Astrocyte (in vitro differentiated cells and primary cell): ENCODE measurements at regions not wholly inside any gene's neighbourhood (a gene's known extent, or its start where the extent isn't known, plus 50 kb on each side); places are given as distances from the start of the nearest gene placed in this dataset.

ENCODE experiments used
- DNase-seq: peaks from one replicate; pipeline ENCODE4 v3.0.0-alpha.2; 2010; ENCODE audit warnings: low read depth
- FAIRE-seq: peaks from 2 replicates; lab custom pipeline; 2011; peaks lifted over from hg19 to GRCh38; lab: Jason Lieb, UNC
- H2AFZ ChIP-seq: 2 replicates; pipeline ENCODE4 v1.6.0; 2012; ENCODE audit warnings: low read depth, low read length, inconsistent platforms
- H3K27ac ChIP-seq: 2 replicates; pipeline ENCODE4 v1.5.1; 2011; ENCODE audit warnings: low read depth, low read length, inconsistent platforms
- H3K27me3 ChIP-seq: 2 replicates; pipeline ENCODE4 v1.6.0; 2011; ENCODE audit warnings: low read length, inconsistent platforms; ENCODE audit not compliant: insufficient read depth
- H3K36me3 ChIP-seq: 2 replicates; pipeline ENCODE4 v1.5.1; 2011; ENCODE audit warnings: low read length, inconsistent platforms; ENCODE audit not compliant: insufficient read depth
- H3K4me1 ChIP-seq: 2 replicates; pipeline ENCODE4 v1.5.1; 2011; ENCODE audit warnings: low read length, inconsistent platforms; ENCODE audit not compliant: insufficient read depth
- H3K4me2 ChIP-seq: 2 replicates; pipeline ENCODE4 v1.6.0; 2012; ENCODE audit warnings: low read length, inconsistent platforms
- H3K4me3 ChIP-seq: 2 replicates; pipeline ENCODE4 v1.5.1; 2011; ENCODE audit warnings: low read depth, mild to moderate bottlenecking, low read length, inconsistent platforms; ENCODE audit not compliant: insufficient read depth
- H3K79me2 ChIP-seq: 2 replicates; pipeline ENCODE4 v1.6.0; 2012; ENCODE audit warnings: mild to moderate bottlenecking, low read length, inconsistent platforms; ENCODE audit not compliant: insufficient read depth
- H3K9ac ChIP-seq: 2 replicates; pipeline ENCODE4 v1.6.0; 2012; ENCODE audit warnings: mild to moderate bottlenecking, low read length, inconsistent platforms
- H3K9me3 ChIP-seq: 2 replicates; pipeline ENCODE4 v1.5.1; 2012; ENCODE audit warnings: low read depth, mild to moderate bottlenecking, low read length, inconsistent platforms; ENCODE audit not compliant: insufficient read depth
- H4K20me1 ChIP-seq: 2 replicates; pipeline ENCODE4 v1.6.0; 2012; ENCODE audit warnings: low read length, inconsistent platforms; ENCODE audit not compliant: insufficient read depth
- H3K27ac Mint-ChIP-seq: one replicate; pipeline ENCODE4 v1.8.0; 2021; ENCODE audit warnings: mild to moderate bottlenecking, mixed read lengths; ENCODE audit not compliant: unreplicated experiment
- H3K27me3 Mint-ChIP-seq: one replicate; pipeline ENCODE4 v1.8.0; 2021; ENCODE audit warnings: low read depth, mixed read lengths; ENCODE audit not compliant: unreplicated experiment
- H3K36me3 Mint-ChIP-seq: one replicate; pipeline ENCODE4 v1.8.0; 2021; ENCODE audit warnings: low read depth, mixed read lengths; ENCODE audit not compliant: unreplicated experiment
- H3K4me1 Mint-ChIP-seq: one replicate; pipeline ENCODE4 v1.8.0; 2021; ENCODE audit warnings: low read depth, mixed read lengths; ENCODE audit not compliant: unreplicated experiment
- H3K4me3 Mint-ChIP-seq: one replicate; pipeline ENCODE4 v1.8.0; 2021; ENCODE audit warnings: mild to moderate bottlenecking, moderate library complexity, mixed read lengths; ENCODE audit not compliant: unreplicated experiment
- H3K9me3 Mint-ChIP-seq: one replicate; pipeline ENCODE4 v1.8.0; 2021; ENCODE audit warnings: mild to moderate bottlenecking, mixed read lengths; ENCODE audit not compliant: unreplicated experiment
- EZH2 ChIP-seq: IDR thresholded peaks from 2 replicates; pipeline ENCODE4 v1.6.1; 2012; ENCODE audit warnings: mild to moderate bottlenecking, low read length, inconsistent platforms; ENCODE audit not compliant: insufficient read depth
- TF ChIP-seq, protein P1 (sequence below): IDR thresholded peaks from 2 replicates; pipeline ENCODE4 v1.5.1; 2011; ENCODE audit warnings: low read depth, mild to moderate bottlenecking, inconsistent platforms, low read length, moderate library complexity; ENCODE audit not compliant: insufficient read depth

DNA sequence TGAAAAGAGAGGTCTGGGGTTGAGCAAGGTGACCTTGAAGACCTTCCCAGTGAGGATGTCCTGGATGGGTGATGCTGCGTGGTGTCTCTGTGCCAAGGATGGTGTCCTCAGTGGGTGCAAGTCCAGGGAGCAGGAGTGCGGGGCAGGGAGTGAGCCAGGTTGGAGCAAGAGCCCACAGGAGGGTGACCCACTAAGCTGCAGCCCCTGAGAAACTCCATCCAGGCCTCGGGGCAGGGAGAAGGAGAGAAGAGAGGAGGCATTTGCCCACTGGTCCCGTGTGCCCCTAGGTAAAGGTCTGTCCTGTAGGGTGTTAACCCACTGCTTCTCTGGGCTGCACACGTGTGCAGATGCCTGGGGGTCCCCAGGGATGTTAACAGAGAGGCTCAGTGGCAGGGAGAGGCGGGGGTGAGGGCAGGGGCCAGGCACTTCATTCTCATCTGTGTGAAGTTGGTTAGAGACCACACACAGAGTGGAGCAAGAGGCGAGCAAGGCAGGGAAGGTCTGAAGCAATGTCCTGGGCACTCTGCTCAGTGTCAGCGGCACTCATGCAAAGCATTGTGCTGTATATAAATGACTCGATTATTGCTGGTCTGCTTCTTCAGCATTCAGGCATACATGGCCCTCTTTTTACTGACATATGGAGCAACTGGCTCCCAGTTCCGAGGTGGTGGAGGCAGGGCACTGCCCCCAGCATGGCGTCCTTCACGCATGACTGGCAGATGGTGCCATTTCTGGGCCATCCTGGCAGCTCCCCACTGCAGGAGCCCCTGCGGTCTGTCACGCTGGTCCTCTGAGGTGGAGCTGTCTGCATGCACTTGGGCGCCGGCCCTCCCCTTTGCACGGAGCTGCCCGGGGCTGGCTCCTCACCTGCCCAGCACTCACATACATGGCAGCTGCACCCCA is 117.2 kb upstream of the HS6ST1 start:
- Mint-ChIP-seq H3K27ac (no peak overlapping the region), H3K36me3 (no peaks in the 10 kb centered on the region), H3K4me1 (no peaks in the 10 kb centered on the region), H3K4me3 (no peak overlapping the region), H3K27me3 (peaks cover 33% of the 10 kb centered on the region), H3K9me3 (no peaks in the 10 kb centered on the region)
- Histone ChIP-seq H3K4me1 (no peaks in the 10 kb centered on the region), H3K9ac (no peak overlapping the region), H2AFZ (no peak overlapping the region), H3K27ac (no peak overlapping the region), H3K4me2 (no peak overlapping the region), H3K79me2 (no peaks in the 10 kb centered on the region), H3K9me3 (no peaks in the 10 kb centered on the region), H3K36me3 (no peaks in the 10 kb centered on the region), H3K27me3 (no peaks in the 10 kb centered on the region), H3K4me3 (no peak overlapping the region), H4K20me1 (no peaks in the 10 kb centered on the region)
- TF ChIP-seq, protein P1, sequence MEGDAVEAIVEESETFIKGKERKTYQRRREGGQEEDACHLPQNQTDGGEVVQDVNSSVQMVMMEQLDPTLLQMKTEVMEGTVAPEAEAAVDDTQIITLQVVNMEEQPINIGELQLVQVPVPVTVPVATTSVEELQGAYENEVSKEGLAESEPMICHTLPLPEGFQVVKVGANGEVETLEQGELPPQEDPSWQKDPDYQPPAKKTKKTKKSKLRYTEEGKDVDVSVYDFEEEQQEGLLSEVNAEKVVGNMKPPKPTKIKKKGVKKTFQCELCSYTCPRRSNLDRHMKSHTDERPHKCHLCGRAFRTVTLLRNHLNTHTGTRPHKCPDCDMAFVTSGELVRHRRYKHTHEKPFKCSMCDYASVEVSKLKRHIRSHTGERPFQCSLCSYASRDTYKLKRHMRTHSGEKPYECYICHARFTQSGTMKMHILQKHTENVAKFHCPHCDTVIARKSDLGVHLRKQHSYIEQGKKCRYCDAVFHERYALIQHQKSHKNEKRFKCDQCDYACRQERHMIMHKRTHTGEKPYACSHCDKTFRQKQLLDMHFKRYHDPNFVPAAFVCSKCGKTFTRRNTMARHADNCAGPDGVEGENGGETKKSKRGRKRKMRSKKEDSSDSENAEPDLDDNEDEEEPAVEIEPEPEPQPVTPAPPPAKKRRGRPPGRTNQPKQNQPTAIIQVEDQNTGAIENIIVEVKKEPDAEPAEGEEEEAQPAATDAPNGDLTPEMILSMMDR: no peak
- no peak for TF ChIP-seq EZH2
- DNase-seq (no peak), FAIRE-seq (no peak)

DNA sequence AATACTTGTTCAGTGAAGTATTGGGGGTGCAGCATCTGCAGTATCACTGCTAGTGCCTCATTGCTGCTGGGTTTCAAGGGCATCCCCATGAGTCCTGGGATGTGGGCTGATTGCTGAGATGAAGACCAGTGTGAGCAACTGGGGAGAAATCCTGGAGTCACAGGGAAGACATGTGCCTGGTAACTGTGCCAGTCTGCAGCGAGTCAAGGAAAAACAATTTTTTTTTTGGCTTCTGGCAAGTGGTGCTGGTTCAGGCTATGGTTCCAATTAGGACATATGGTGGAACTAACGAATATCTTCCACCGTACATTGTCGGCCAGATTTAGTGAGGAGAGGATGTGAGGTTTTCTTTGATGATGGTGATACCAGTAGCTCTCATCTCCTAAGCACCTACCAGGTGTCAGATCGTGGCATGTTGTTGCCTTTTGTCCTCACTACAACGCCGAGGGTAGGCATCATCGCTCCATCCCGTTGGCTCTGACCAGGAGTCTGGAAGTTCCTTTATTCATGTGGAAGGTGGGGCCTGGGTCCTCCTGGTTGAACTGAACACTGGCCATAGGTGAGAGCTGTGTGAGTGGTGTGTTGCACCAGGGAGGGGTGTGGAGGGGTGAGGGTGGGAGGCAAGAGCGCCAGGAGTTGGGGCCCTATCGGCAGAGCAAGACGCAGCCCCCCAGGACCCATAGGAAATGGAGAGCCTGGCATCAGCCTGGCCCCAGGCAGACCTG is 118.0 kb upstream of the HS6ST1 start:
- Mint-ChIP-seq H3K27ac (no peak overlapping the region), H3K27me3 (peaks cover 33% of the 10 kb centered on the region), H3K4me1 (no peaks in the 10 kb centered on the region), H3K4me3 (no peak overlapping the region), H3K9me3 (no peaks in the 10 kb centered on the region), H3K36me3 (no peaks in the 10 kb centered on the region)
- Histone ChIP-seq H3K79me2 (no peaks in the 10 kb centered on the region), H3K4me3 (no peak overlapping the region), H3K4me1 (no peaks in the 10 kb centered on the region), H3K9ac (no peak overlapping the region), H3K36me3 (no peaks in the 10 kb centered on the region), H4K20me1 (no peaks in the 10 kb centered on the region), H3K4me2 (no peak overlapping the region), H3K9me3 (no peaks in the 10 kb centered on the region), H3K27ac (no peak overlapping the region), H2AFZ (no peak overlapping the region), H3K27me3 (no peaks in the 10 kb centered on the region)
- TF ChIP-seq, protein P1: no peak
- no peak for TF ChIP-seq EZH2
- DNase-seq (no peak), FAIRE-seq (no peak)

DNA sequence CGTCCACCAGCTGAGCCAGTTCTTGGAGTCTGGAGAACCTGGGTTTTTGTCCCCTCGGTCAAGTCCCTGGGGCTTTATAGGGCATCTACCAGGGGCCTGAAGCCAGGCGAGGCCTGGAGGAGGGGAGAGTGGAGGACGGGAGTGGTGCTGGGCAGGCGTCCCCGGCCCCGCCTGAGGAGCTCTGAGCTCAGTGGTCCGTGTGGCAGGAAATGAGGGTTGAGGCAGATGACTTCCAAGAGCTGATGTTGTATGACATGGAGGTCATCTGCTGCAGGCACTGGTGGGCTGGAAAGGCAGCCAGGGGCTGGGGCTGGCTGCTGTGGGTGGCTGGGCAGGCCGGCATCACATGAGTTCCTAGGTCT is 118.5 kb upstream of the HS6ST1 start:
- peaks cover 31% of the 10 kb centered on the region for H3K27me3 Mint-ChIP-seq
- FAIRE-seq (no peak), DNase-seq (no peak)
- no peak overlapping the region for H3K4me2 ChIP-seq
- H3K27me3 ChIP-seq: no peaks in the 10 kb centered on the region
- H3K36me3 Mint-ChIP-seq: no peaks in the 10 kb centered on the region
- H3K4me1 ChIP-seq: no peaks in the 10 kb centered on the region
- no peaks in the 10 kb centered on the region for H3K36me3 ChIP-seq
- no peak overlapping the region for H2AFZ ChIP-seq
- H3K27ac ChIP-seq: no peak overlapping the region
- H3K4me1 Mint-ChIP-seq: no peaks in the 10 kb centered on the region
- TF ChIP-seq, protein P1: no peak
- no peak for TF ChIP-seq EZH2
- H3K9me3 ChIP-seq: no peaks in the 10 kb centered on the region
- H3K4me3 ChIP-seq: no peak overlapping the region
- H4K20me1 ChIP-seq: no peaks in the 10 kb centered on the region
- H3K9ac ChIP-seq: no peak overlapping the region
- H3K4me3 Mint-ChIP-seq: no peak overlapping the region
- no peaks in the 10 kb centered on the region for H3K9me3 Mint-ChIP-seq
- no peak overlapping the region for H3K27ac Mint-ChIP-seq
- H3K79me2 ChIP-seq: no peaks in the 10 kb centered on the region
